RPMI7951 (cell line): ENCODE measurements at regions not wholly inside any gene's neighbourhood (a gene's known extent, or its start where the extent isn't known, plus 50 kb on each side); places are given as distances from the start of the nearest gene placed in this dataset.
A peak's percentile ranks its signal among the peaks of the same experiment; 100 is the strongest.

Experiments used
- DNase-seq: peaks from one replicate; pipeline ENCODE4 v3.0.0-alpha.2; 2012; ENCODE audit warnings: low read depth

DNA sequence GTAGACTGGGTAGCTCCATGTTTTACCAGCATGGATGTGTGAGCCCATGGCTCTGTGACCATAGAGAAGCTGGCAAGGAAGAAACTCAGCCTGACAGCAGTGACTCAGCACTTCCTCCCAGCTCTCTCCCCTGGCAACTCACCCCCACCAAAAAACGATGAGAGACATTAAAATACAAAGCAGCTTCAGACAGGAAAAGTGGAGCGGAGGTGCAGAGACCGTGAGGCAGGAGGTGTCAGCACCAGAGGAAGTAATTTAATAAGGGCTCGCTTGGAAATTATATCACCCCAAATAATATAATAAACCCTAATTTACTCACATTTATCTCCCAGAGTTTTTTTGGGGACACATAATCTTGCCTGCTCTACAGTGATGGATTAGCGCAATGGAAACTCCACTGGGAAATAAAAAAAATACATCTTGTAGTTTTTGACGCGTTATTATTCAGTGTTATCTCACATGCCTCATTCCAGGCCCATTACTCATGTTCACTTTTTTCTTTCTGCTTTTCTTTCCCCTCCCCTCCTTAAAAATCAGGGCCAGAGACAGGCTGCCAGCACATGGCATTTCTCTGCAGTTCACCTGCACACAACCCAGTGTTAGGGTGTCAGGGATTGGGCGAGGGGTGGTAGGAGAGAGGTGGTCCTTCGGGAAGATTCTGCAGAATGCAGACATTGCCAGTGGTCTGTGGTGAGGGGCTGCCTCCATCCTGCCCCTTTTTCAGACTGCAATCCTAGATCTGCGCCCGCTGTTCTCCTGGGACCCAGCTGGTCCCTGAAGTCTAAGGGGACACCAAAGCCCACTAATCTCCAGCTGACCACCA, 170.8 kb downstream of the BUD13 start:
- DNase-seq: peak; percentile 32

DNA sequence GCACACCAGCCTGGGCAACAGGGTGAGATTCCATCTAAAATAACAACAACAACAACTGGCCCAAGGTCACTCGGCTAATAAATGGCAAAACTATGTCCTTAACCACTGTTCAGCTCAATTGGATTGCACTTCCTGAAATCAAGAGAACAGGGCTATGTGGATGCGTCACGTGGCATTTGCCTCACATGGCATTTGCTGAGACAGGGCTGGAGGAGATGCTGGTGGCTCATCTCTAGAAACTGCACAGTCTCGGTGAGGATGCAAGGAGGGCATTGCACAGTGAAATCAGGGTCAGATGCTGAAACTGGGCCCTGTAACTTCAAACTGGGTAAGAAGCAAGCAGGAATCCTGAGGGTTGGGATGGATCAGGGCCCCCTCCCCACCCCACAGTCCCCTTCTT, 171.9 kb downstream of the BUD13 start:
- DNase-seq: peak; percentile 19

DNA sequence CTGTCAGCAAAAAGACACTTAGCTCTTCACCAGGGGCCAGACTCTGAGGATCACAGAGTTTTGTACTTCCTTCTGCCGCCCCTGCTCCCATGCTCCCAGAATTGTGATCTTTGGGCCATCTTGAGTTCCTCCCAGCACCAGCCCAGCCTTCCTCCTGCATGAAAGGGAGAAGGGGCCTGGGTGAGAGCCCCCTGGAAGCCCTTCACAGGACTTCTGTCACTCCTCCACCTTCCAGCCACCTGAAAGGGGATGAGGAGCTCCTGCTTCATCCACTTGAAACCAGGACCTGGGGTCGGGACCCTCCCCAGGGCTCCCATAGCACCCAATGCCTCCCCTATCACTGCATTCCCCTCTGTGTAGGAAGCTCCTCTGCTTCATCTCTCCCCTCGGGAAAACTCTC, 174.2 kb downstream of the BUD13 start:
- no peak for DNase-seq

- DNase-seq: no peak
Measured at GRCh38 chr11:116598036-116598435, 174.8 kb downstream of the BUD13 start.

DNA sequence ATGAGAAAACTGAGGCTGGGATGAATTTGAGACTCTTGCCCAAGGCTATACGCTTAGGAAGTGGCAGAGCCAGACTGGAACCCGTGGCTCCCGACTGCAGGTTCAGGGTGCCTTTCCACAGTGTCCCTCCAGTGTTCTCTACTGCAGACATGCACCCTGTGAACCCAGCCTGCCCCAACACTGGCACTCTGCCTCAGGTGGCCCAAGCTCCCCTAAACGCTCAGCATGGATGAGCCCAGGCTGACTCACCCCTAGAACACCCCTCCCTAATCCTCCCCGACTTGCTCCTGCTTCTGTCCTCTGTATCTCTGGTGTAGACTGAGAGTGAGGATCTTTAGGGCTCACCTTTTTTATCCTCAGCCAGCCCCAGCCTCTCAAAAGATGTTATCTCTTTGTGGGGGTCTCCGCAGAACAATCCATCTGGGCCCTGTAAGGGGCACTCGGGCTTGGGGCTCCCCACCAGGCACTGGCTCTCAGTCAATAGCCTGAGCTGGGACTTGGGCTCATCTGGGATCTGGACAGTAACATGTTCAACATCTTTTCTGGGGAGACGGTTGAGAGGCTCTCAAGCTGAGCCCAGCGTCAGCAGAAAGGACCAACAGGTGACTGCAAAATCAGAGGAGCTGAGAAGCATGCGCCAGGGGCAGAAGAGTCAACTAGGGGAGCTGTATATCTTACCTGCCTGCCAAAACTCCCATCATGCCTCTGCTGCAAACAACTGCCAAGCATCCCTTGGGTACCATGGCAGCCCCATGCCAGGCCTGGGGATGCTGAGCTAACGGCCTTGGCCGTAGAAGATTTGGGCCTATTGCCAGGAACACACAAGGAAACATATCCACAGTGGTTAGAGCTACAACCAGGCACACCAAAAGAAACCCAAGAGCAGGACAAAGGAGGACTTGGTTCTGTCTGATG, 176.2 kb downstream of the BUD13 start:
- DNase-seq: no peak

- no peak for DNase-seq
Measured at GRCh38 chr11:116595305-116595880, 177.4 kb downstream of the BUD13 start.

GRCh38 chr11:116590844-116591570, 181.8 kb downstream of the BUD13 start:
- no peak for DNase-seq

DNA sequence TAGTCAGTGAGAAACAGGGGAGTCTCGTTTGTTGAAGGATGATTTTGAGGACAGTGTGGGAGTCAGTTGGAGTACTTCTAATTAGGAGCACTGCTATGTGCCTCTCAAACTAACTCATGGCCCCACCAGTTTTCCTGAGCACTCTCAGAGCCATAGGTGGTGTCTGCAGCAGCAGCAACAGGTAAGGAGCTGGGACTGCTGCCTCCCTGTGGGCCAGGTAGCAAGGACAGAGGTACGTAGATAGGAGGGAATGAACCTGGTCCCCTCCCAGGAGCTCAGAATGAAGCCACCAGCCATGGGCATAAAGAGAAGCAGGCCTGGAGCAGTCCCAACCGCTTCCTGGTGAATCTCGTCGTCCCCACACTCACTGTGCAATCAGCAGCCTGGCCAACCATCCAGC, 183.4 kb downstream of the BUD13 start:
- no peak for DNase-seq

- DNase-seq: no peak
Measured at GRCh38 chr11:116586392-116586791, 186.4 kb downstream of the BUD13 start.

DNA sequence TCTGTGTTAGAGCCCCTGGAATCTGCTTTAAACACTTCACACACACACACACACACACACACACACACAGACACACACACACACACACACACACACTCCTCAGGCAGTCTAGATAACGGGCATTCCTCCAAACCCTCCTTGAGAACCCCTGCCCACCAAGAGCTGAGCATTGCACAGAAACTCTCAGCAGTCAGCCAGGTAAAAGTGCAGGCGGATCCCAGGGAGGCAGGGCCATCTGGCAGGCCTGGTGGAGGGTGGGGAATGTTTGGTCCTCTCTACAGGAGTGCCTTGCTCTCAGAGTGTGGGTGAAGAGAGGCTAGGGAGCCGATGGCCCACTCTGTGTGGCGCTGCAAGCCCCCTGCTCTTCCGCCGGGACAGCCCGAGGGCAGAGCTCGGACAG, 190.2 kb downstream of the BUD13 start:
- no peak for DNase-seq

- DNase-seq: no peak
Measured at GRCh38 chr11:116581349-116581748, 191.4 kb downstream of the BUD13 start.

GRCh38 chr11:116580799-116581198, 192.0 kb downstream of the BUD13 start:
- DNase-seq: no peak

DNA sequence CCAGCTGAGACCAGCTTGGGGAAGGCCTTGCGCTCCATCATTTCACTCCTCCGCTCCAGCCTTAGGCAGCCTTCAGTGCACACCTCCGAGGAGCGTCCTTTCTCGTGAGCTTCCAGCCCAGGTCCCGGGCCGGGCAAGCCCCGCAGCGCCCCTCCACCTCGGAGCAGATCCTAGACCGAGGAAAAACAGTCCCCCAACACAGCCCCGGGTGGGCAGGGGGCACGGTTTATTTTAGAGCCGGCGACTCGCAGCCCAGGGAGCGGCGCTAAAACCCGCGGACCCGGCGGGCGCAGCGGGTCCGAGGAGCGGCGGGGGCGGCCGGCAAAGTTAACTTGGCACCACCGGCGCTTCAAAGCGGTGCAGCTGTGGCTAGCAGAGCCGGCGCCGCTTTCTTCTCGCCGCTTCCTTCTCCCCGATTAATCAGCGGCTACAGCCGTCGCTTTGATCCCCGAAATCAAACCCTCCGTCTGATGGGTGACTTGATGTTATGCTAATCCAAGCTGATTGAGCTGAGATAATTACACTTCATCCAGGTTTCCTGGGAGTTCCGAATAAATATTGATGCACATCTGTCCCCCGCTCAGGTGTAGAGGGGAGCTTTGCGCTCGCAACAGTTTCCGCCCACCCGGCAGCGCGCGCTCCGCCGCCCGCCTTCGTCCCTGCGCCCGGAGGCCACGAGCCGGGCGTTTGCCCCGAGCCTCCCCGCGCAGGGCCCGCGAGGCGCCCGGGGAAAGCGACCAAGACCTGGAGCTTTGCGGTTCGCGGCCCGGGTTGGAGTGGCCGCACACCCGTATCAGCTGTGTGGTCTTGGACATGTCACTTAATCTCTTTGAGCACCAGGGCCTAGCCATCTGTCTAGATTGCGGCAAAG, 192.7 kb downstream of the BUD13 start:
- no peak for DNase-seq

DNA sequence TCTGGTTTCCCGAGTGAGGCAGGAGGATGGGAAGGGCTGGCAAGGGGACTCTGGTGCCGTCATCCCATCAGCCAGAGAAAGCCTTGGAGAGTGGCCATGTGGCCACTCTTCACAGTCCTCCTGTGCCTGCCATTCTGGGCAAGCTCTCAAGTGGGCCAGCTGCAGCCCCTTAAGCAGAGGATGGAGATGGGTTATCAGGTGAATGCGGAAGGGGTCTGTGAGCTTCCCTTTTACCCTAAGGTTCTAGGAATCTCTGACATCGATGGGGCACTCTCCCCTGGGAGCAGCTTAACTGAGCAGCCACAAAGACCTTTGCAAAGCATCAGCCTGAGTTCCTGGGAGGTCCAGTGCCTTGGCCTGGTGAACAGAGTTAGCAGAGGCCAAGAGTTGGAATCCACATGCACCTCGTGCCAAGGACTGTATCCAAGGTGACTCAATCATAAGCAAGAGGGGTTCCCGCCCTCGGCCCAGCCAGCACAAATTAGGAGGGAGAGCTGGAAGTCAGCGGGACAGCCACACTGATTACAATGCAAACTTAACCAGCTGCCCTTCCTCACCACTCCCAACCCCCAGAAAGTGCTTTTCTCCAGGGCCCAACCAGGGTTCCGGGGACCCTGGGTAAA, 193.6 kb downstream of the BUD13 start:
- DNase-seq: no peak

DNA sequence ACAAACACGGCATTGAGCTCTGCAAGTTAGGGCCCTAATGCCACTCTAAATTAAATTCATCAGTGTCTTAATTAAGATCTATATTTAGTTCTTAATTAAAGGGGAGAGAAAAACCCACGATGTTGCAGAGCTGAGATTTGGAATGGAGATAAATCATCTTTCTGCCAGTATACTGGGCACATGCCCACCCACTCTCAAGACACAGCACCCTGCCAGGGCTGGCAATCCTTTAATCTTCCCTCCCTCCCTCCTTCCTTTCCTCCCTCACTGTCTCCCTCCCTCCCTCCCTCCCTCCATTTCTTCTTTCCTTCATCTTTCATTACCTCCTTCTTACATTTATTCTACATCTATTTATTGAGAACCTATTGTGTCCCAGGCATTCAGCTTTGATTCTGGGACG, 194.8 kb downstream of the BUD13 start:
- no peak for DNase-seq

GRCh38 chr11:116577273-116577672, 195.5 kb downstream of the BUD13 start:
- no peak for DNase-seq

DNA sequence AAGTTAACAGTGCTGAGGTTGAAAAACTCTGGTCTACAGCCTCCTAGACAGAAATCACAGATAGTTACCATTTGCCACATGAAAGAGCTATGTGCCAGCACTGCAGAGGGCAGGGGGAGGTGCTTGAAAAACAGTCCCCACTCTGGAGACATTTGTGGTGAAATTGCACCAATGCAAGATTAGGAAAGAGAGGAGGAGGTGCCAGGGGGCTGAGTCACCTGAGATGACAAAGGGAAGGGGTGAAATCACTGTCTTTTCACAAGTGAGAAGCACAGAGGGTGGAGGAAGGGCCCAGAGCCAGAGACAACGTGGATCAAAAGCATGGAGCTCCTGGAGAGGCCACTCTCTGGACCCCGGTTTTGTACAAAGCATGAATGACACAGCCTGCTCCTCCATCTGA, 196.3 kb downstream of the BUD13 start:
- peak; percentile 8 for DNase-seq

GRCh38 chr11:116567721-116568242, 205.0 kb downstream of the BUD13 start:
- DNase-seq: no peak

- no peak for DNase-seq
Measured at GRCh38 chr11:116563712-116564047, 209.1 kb downstream of the BUD13 start.

GRCh38 chr11:116563028-116563711, 209.6 kb downstream of the BUD13 start:
- peak; percentile 39 for DNase-seq
